Astrocyte (in vitro differentiated cells and primary cell): ENCODE measurements at regions not wholly inside any gene's neighbourhood (a gene's known extent, or its start where the extent isn't known, plus 50 kb on each side); places are given as distances from the start of the nearest gene placed in this dataset.

Experiments
- DNase-seq: peaks from one replicate; pipeline ENCODE4 v3.0.0-alpha.2; 2010; ENCODE audit warnings: low read depth
- FAIRE-seq: peaks from 2 replicates; lab custom pipeline; 2011; peaks lifted over from hg19 to GRCh38; lab: Jason Lieb, UNC
- H2AFZ ChIP-seq: 2 replicates; pipeline ENCODE4 v1.6.0; 2012; ENCODE audit warnings: low read depth, low read length, inconsistent platforms
- H3K27ac ChIP-seq: 2 replicates; pipeline ENCODE4 v1.5.1; 2011; ENCODE audit warnings: low read depth, low read length, inconsistent platforms
- H3K27me3 ChIP-seq: 2 replicates; pipeline ENCODE4 v1.6.0; 2011; ENCODE audit warnings: low read length, inconsistent platforms; ENCODE audit not compliant: insufficient read depth
- H3K36me3 ChIP-seq: 2 replicates; pipeline ENCODE4 v1.5.1; 2011; ENCODE audit warnings: low read length, inconsistent platforms; ENCODE audit not compliant: insufficient read depth
- H3K4me1 ChIP-seq: 2 replicates; pipeline ENCODE4 v1.5.1; 2011; ENCODE audit warnings: low read length, inconsistent platforms; ENCODE audit not compliant: insufficient read depth
- H3K4me2 ChIP-seq: 2 replicates; pipeline ENCODE4 v1.6.0; 2012; ENCODE audit warnings: low read length, inconsistent platforms
- H3K4me3 ChIP-seq: 2 replicates; pipeline ENCODE4 v1.5.1; 2011; ENCODE audit warnings: low read depth, mild to moderate bottlenecking, low read length, inconsistent platforms; ENCODE audit not compliant: insufficient read depth
- H3K79me2 ChIP-seq: 2 replicates; pipeline ENCODE4 v1.6.0; 2012; ENCODE audit warnings: mild to moderate bottlenecking, low read length, inconsistent platforms; ENCODE audit not compliant: insufficient read depth
- H3K9ac ChIP-seq: 2 replicates; pipeline ENCODE4 v1.6.0; 2012; ENCODE audit warnings: mild to moderate bottlenecking, low read length, inconsistent platforms
- H3K9me3 ChIP-seq: 2 replicates; pipeline ENCODE4 v1.5.1; 2012; ENCODE audit warnings: low read depth, mild to moderate bottlenecking, low read length, inconsistent platforms; ENCODE audit not compliant: insufficient read depth
- H4K20me1 ChIP-seq: 2 replicates; pipeline ENCODE4 v1.6.0; 2012; ENCODE audit warnings: low read length, inconsistent platforms; ENCODE audit not compliant: insufficient read depth
- H3K27ac Mint-ChIP-seq: one replicate; pipeline ENCODE4 v1.8.0; 2021; ENCODE audit warnings: mild to moderate bottlenecking, mixed read lengths; ENCODE audit not compliant: unreplicated experiment
- H3K27me3 Mint-ChIP-seq: one replicate; pipeline ENCODE4 v1.8.0; 2021; ENCODE audit warnings: low read depth, mixed read lengths; ENCODE audit not compliant: unreplicated experiment
- H3K36me3 Mint-ChIP-seq: one replicate; pipeline ENCODE4 v1.8.0; 2021; ENCODE audit warnings: low read depth, mixed read lengths; ENCODE audit not compliant: unreplicated experiment
- H3K4me1 Mint-ChIP-seq: one replicate; pipeline ENCODE4 v1.8.0; 2021; ENCODE audit warnings: low read depth, mixed read lengths; ENCODE audit not compliant: unreplicated experiment
- H3K4me3 Mint-ChIP-seq: one replicate; pipeline ENCODE4 v1.8.0; 2021; ENCODE audit warnings: mild to moderate bottlenecking, moderate library complexity, mixed read lengths; ENCODE audit not compliant: unreplicated experiment
- H3K9me3 Mint-ChIP-seq: one replicate; pipeline ENCODE4 v1.8.0; 2021; ENCODE audit warnings: mild to moderate bottlenecking, mixed read lengths; ENCODE audit not compliant: unreplicated experiment
- CTCF ChIP-seq: IDR thresholded peaks from 2 replicates; pipeline ENCODE4 v1.5.1; 2011; ENCODE audit warnings: low read depth, mild to moderate bottlenecking, inconsistent platforms, low read length, moderate library complexity; ENCODE audit not compliant: insufficient read depth
- EZH2 ChIP-seq: IDR thresholded peaks from 2 replicates; pipeline ENCODE4 v1.6.1; 2012; ENCODE audit warnings: mild to moderate bottlenecking, low read length, inconsistent platforms; ENCODE audit not compliant: insufficient read depth

- peaks cover 6% of the 10 kb centered on the region for H3K9me3 ChIP-seq
- H3K9ac ChIP-seq, result no peak overlapping the region
- H4K20me1 ChIP-seq, result no peaks in the 10 kb centered on the region
- DNase-seq (peak; percentile 96), FAIRE-seq (no peak)
- peaks cover 39% of the 10 kb centered on the region for H3K27me3 ChIP-seq
- peak overlapping the region; percentile 24 for H3K4me2 ChIP-seq
- TF ChIP-seq EZH2, result no peak
- TF ChIP-seq CTCF, result no peak
- Mint-ChIP-seq H3K4me1 (peaks cover 3% of the 10 kb centered on the region), H3K9me3 (peaks cover 19% of the 10 kb centered on the region), H3K36me3 (no peaks in the 10 kb centered on the region), H3K27ac (no peak overlapping the region), H3K4me3 (no peak overlapping the region), H3K27me3 (peaks cover 56% of the 10 kb centered on the region)
- H3K4me3 ChIP-seq, result no peak overlapping the region
- H3K27ac ChIP-seq, result no peak overlapping the region
- H3K36me3 ChIP-seq, result no peaks in the 10 kb centered on the region
- H2AFZ ChIP-seq, result no peak overlapping the region
- peaks cover 5% of the 10 kb centered on the region for H3K4me1 ChIP-seq
- no peaks in the 10 kb centered on the region for H3K79me2 ChIP-seq
Observed at GRCh38 chr6:2542858-2543218, 207.9 kb downstream of the MYLK4 start.

GRCh38 chr6:2542101-2542857 is 208.4 kb downstream of the MYLK4 start:
- H3K36me3 Mint-ChIP-seq, result no peaks in the 10 kb centered on the region
- H3K9me3 ChIP-seq, result peaks cover 4% of the 10 kb centered on the region
- H3K9me3 Mint-ChIP-seq, result peaks cover 18% of the 10 kb centered on the region
- no peak overlapping the region for H3K4me3 Mint-ChIP-seq
- TF ChIP-seq EZH2 (no peak), CTCF (no peak)
- no peaks in the 10 kb centered on the region for H3K36me3 ChIP-seq
- no peaks in the 10 kb centered on the region for H4K20me1 ChIP-seq
- no peak overlapping the region for H3K27ac ChIP-seq
- H3K79me2 ChIP-seq, result no peaks in the 10 kb centered on the region
- peaks cover 5% of the 10 kb centered on the region for H3K4me1 ChIP-seq
- no peak overlapping the region for H3K9ac ChIP-seq
- peak overlapping the region; percentile 24 for H3K4me2 ChIP-seq
- no peak overlapping the region for H2AFZ ChIP-seq
- FAIRE-seq (no peak), DNase-seq (no peak)
- H3K27me3 Mint-ChIP-seq, result peaks cover 60% of the 10 kb centered on the region
- peaks cover 42% of the 10 kb centered on the region for H3K27me3 ChIP-seq
- H3K4me1 Mint-ChIP-seq, result peaks cover 3% of the 10 kb centered on the region
- no peak overlapping the region for H3K27ac Mint-ChIP-seq
- no peak overlapping the region for H3K4me3 ChIP-seq

GRCh38 chr6:2536451-2536850 is 214.3 kb downstream of the MYLK4 start:
- Histone ChIP-seq H3K4me1 (peaks cover 11% of the 10 kb centered on the region), H3K9me3 (no peaks in the 10 kb centered on the region), H4K20me1 (peaks cover 2% of the 10 kb centered on the region), H2AFZ (no peak overlapping the region), H3K36me3 (no peaks in the 10 kb centered on the region), H3K79me2 (no peaks in the 10 kb centered on the region), H3K4me2 (no peak overlapping the region), H3K27ac (no peak overlapping the region), H3K27me3 (peaks cover 32% of the 10 kb centered on the region), H3K4me3 (no peak overlapping the region), H3K9ac (no peak overlapping the region)
- Mint-ChIP-seq H3K27ac (no peak overlapping the region), H3K36me3 (no peaks in the 10 kb centered on the region), H3K9me3 (peaks cover 13% of the 10 kb centered on the region), H3K4me3 (no peak overlapping the region), H3K4me1 (peaks cover 4% of the 10 kb centered on the region), H3K27me3 (peaks cover 50% of the 10 kb centered on the region)
- no peak for FAIRE-seq
- no peak for DNase-seq
- TF ChIP-seq EZH2, result no peak
